Psoas muscle (tissue), 7 donors: ENCODE measurements at regions not wholly inside any gene's neighbourhood (a gene's known extent, or its start where the extent isn't known, plus 50 kb on each side); places are given as distances from the start of the nearest gene placed in this dataset.

Experiments used
- ATAC-seq, 4 donors: fragments of 200-7000 bp; cut with Tn5 transposase; one replicate each; pipeline ENCODE4 v1.9.1; 2020; ENCODE audit warnings: moderate library complexity in 3 of 4, mild to moderate bottlenecking in 2 of 4
- DNase-seq, 2 donors: peaks; one replicate each; pipeline ENCODE4 v3.0.0-alpha.2; 2020
- H3K27ac ChIP-seq: fragments of 200-600 bp; one replicate; pipeline ENCODE4 v1.8.0; 2022
- H3K27me3 ChIP-seq, 3 donors: fragments of 200-600 bp in 1 of 3; one replicate each; pipeline versions ENCODE4 v1.6.1 to v1.8.0; 2013 to 2022; ENCODE audit warnings: low read length in 2 of 3, mild to moderate bottlenecking in 2 of 3, moderate library complexity in 1 of 3; ENCODE audit not compliant: insufficient read depth in 3 of 3
- H3K36me3 ChIP-seq, 2 donors: fragments of 200-600 bp in 1 of 2; one replicate each; pipeline versions ENCODE4 v1.6.1 to v1.8.0; 2013 to 2022; ENCODE audit warnings: low read depth in 1 of 2, mild to moderate bottlenecking in 1 of 2, moderate library complexity in 1 of 2; ENCODE audit not compliant: insufficient read depth in 1 of 2
- H3K4me1 ChIP-seq: fragments of 200-600 bp; one replicate; pipeline ENCODE4 v1.8.0; 2022
- H3K4me3 ChIP-seq: fragments of 200-600 bp; one replicate; pipeline ENCODE4 v1.8.0; 2022; ENCODE audit warnings: mild to moderate bottlenecking
- H3K9me3 ChIP-seq: fragments of 200-600 bp; one replicate; pipeline ENCODE4 v1.8.0; 2022
- WGBS, 3 donors: extraction: QIAGEN DNeasy Blood & Tissue Kit; methylation state at CpG; one replicate each; pipeline versions ENCODE4 v1.1.6 to v1.1.7; 2013; 5-methylcytosine and 5-hydroxymethylcytosine counted together
- intact Hi-C, 2 donors: fragments of 100-400 bp; cut with DNase I; formaldehyde crosslinking; loops; one replicate each; pipeline versions ENCODE4 v1.11.0 to v1.14.2; 2022
- TF ChIP-seq, protein P1 (sequence below): fragments of 200-600 bp; IDR thresholded peaks from one replicate; pipeline ENCODE4 v1.8.0; 2022; ENCODE audit warnings: antibody characterized with exemption
- donor health status: healthy with polysubstance abuse.
- donor health status: DM: no; HTN: no; CAD: no; lungs with moderate emphysema.
- donor health status: Bipolar disorder and iron deficiency.
- donor health status: healthy.
- donor health status: DM: yes; HTN: yes; CAD: no.
- donor health status: DM: no; HTN: no; CAD: no.
- donor health status: DM: yes; HTN: yes; CAD: no.

DNA sequence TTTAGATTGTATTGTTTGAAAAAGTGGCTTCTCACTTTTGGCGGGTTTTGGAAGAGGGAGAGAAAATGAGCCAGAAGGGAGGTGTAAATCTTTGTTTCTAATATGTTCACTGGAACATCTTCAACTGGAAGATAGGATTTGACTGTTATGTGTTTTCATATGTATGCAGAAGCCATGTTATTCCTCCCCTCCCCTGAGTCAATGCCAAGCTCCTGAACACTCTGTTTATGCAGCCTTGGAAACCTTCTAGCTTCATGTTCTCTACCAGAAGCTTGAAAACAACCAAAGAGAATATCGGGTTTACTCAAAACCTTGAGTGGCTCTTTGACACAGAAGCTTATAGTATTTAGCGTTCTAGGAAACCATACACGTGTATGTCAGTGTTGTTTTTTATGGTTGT is 279.1 kb downstream of the PRL start:
- Histone ChIP-seq H3K9me3 (no peaks in the 10 kb centered on the region), H3K4me1 (no peaks in the 10 kb centered on the region), H3K36me3 (no peaks in the 10 kb centered on the region), H3K27me3 (peaks cover 0 to 7% (median 0%) of the 10 kb centered on the region in 3 donors), H3K27ac (no peak overlapping the region), H3K4me3 (no peak overlapping the region)
- DNase-seq (no peak), ATAC-seq (no peak)
- intact Hi-C loops, result no loop called here
- TF ChIP-seq, protein P1, sequence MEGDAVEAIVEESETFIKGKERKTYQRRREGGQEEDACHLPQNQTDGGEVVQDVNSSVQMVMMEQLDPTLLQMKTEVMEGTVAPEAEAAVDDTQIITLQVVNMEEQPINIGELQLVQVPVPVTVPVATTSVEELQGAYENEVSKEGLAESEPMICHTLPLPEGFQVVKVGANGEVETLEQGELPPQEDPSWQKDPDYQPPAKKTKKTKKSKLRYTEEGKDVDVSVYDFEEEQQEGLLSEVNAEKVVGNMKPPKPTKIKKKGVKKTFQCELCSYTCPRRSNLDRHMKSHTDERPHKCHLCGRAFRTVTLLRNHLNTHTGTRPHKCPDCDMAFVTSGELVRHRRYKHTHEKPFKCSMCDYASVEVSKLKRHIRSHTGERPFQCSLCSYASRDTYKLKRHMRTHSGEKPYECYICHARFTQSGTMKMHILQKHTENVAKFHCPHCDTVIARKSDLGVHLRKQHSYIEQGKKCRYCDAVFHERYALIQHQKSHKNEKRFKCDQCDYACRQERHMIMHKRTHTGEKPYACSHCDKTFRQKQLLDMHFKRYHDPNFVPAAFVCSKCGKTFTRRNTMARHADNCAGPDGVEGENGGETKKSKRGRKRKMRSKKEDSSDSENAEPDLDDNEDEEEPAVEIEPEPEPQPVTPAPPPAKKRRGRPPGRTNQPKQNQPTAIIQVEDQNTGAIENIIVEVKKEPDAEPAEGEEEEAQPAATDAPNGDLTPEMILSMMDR, result no peak
- WGBS, 3 donors, result 57 to 63% (median 61%) methylated on average over 4 of the region's 4 CpGs

DNA sequence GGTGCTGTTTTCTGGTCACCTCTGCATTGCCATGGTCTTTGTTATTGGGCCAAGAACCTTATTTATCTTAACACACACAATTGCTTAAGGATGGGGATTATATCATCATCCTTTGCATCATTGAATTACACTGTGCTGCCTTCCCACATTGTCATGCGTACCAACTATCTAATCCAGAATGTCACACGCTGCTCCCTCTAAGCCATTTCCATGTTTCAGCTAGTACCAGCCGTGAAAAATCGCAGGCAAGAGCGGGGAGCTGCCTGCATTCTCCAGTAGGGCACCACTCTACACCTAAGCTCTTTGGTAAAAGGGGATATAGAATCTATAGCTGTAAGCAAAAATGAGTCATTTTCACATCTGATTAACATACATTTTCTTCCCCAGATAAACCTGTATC is 277.0 kb downstream of the PRL start:
- TF ChIP-seq, protein P1, result no peak
- no peak overlapping the region for H3K4me3 ChIP-seq
- ATAC-seq, result no peak
- no peak overlapping the region for H3K27ac ChIP-seq
- H3K9me3 ChIP-seq, result no peaks in the 10 kb centered on the region
- WGBS, 3 donors, result 67 to 85% (median 76%) methylated on average over 5 of the region's 5 CpGs
- H3K27me3 ChIP-seq, result peaks cover 0 to 7% (median 0%) of the 10 kb centered on the region in 3 donors
- DNase-seq, result no peak
- intact Hi-C loops, result no loop called here
- no peaks in the 10 kb centered on the region for H3K4me1 ChIP-seq
- no peaks in the 10 kb centered on the region for H3K36me3 ChIP-seq

DNA sequence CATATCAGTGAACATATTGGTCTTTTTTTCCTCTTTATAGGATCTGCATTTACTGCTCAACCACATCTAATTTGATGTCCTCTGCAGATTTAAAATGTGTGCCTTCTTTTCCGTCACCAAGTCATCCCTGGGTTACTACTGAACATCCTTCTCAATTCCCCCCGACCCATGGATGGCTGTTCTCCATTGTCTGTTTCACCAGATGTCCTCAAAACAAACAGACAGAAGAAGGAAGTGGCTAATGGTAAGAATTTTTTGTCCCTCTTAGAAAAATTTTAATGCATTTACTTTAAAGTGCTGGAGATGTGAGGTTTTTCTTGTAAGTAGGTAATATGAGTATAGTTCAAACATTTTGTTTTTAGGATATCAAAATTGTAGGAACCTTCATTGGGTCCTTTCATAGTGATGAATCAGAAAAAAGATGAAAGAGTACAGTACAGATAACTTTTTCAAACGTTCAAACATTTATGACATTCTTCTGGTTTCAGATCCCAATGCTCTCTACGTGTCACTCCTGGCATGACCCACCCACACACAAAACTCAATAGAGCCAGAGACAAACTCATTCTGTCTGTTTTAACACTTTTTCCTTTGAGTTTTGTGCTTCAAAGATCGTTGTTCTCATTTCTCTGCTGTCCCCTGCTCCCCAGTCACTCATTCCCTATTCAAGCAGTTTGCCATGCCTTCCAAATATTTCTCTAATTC is 276.4 kb downstream of the PRL start:
- intact Hi-C loops, result no loop called here
- Histone ChIP-seq H3K4me3 (no peak overlapping the region), H3K9me3 (no peaks in the 10 kb centered on the region), H3K27ac (no peak overlapping the region), H3K36me3 (no peaks in the 10 kb centered on the region), H3K27me3 (peaks cover 0 to 7% (median 0%) of the 10 kb centered on the region in 3 donors), H3K4me1 (peaks cover 5% of the 10 kb centered on the region)
- DNase-seq, result no peak
- WGBS, 3 donors, result 69 to 78% (median 73%) methylated on average over 5 of the region's 5 CpGs
- TF ChIP-seq, protein P1, result no peak
- no peak for ATAC-seq

DNA sequence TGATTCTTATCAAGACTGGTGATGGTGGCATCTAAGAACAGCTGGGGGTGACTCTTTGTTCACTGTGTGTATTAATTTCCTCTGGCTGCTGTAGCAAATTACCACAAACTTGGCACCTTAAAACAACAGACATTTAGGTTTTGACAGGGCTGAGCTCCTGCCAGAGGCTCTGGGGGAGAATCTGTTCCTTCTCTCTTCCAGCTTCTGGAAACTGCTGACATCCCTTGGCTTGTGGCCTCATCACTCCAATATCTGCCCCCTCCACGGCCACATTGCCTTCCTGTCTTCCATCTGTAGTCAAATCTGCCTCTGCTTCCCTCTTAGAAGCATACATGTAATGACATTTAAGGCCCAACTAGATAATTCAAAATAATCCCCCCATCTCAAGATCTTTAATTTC is 274.9 kb downstream of the PRL start:
- intact Hi-C loops, result no loop called here
- ATAC-seq (no peak), DNase-seq (no peak)
- Histone ChIP-seq H3K36me3 (no peaks in the 10 kb centered on the region), H3K27me3 (peaks cover 0 to 7% (median 0%) of the 10 kb centered on the region in 3 donors), H3K4me3 (no peak overlapping the region), H3K4me1 (peaks cover 5% of the 10 kb centered on the region), H3K9me3 (no peaks in the 10 kb centered on the region), H3K27ac (no peak overlapping the region)
- 81 to 89% (median 88%) methylated on average over 1 of the region's 1 CpG for WGBS, 3 donors
- TF ChIP-seq, protein P1, result no peak

DNA sequence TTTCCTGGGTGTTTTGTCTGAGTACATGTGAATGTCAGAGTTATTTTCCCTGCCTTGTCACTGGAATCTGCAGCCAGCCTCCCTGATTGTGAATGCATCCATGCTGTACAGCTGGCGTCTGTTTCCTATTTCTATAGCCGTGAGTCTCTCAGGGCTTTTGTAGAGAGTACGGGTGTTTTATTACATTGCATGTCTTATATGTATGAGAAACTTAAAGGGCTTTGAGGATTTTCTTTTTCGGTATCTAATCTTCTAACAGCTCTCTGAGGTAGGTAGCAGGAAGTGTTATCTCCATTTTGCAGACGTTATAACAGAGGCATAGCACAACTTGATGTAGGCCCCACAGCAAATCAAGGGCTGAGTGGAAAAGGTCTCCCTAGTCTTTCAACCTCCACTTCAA is 272.9 kb downstream of the PRL start:
- Histone ChIP-seq H3K9me3 (no peaks in the 10 kb centered on the region), H3K27ac (no peak overlapping the region), H3K4me3 (no peak overlapping the region), H3K36me3 (no peaks in the 10 kb centered on the region), H3K27me3 (peaks cover 0 to 3% (median 0%) of the 10 kb centered on the region in 3 donors), H3K4me1 (peaks cover 5% of the 10 kb centered on the region)
- WGBS, 3 donors, result 69 to 83% (median 76%) methylated on average over 5 of the region's 5 CpGs
- ATAC-seq (no peak), DNase-seq (no peak)
- intact Hi-C loops, result no loop called here
- TF ChIP-seq, protein P1, result no peak
